NCI-H2196 (cell line): ENCODE measurements at regions not wholly inside any gene's neighbourhood (a gene's known extent, or its start where the extent isn't known, plus 50 kb on each side); places are given as distances from the start of the nearest gene placed in this dataset.
"Not testable (repeated sequence)": the region's sequence is repeated elsewhere in the genome, so short reads cannot be mapped to it uniquely, and the experiment has no call there.

Experiments
- DNase-seq: peaks from one replicate; lab custom pipeline; 2025; ENCODE audit not compliant: unreplicated experiment; lab: John Stamatoyannopoulos, UW

DNA sequence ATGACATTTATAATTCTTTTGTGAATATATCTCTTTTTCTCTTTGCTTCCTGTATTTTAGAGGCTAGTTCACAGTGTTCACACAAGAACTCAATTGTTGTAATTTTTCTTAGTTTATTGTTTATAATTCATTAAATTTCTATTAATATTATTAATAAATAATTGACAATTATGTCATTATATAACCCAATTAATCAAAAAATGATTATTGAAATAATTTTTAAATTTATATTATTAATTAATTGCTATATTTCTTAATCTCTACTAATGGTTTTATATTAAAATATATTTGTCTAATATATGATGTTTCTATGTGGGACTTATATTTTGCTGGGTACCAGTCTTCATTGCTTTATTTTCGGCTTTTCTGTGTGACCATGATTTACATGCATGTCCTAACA, 618.4 kb downstream of the CDH9 start:
- DNase-seq = no peak

GRCh38 chr5:26416911-26417310, 621.5 kb downstream of the CDH9 start:
- DNase-seq = no peak

DNA sequence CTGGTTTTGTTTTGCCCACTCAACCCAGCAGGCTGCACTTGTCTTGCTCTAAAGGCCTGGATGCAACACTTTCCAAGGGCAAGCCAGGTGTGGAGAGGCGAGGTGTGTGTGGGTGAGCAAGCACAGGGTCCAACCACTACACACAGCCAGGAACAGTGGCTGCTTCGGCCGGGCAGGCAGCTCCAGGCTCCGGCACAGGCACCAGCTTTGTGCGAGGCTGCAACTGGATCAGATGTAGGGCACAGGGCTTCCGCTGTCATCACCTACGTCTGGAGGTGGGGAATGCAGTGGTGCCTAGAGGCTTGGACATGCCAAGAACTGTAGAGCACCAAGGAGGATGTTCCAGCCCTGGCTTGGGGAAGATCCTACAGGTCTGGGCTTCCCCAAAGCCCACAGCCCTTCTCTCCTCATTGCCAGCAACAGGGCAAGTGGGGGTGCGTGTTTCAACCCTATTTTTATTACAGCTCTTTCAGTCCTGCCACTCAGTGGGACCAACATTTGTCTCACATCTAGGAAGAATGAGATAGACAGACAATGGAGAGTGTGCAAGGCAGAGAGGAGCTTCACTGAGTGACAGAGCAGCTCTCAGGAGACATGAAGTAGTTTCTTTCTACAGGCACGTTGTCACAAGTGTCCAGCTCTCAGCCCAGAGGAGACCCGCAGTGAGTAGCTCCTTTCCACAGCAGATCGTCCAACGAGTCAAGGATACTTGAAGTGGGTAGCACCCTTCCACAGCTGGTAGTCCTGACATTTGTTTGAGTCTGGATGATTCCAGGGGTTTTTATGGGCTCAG, 622.2 kb downstream of the CDH9 start:
- no peak for DNase-seq

DNA sequence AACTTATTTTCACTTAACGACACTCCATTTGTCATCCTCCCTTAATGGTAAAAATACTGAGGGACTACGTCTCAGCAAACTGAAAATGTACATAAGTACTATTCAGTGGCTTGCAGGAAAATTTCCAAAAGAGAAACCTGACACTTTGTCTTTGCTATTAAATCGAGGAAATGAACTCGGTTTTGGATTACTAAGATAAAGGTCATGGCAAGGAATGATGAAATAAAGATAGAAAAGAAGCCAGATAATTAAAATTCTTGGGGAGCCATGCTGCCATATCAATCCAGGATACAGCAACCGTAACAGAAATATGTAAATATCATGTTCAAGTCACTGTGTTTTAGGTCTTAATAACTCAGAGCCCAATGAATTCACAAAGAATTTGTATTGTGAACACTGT, 647.8 kb downstream of the CDH9 start:
- DNase-seq = no peak

DNA sequence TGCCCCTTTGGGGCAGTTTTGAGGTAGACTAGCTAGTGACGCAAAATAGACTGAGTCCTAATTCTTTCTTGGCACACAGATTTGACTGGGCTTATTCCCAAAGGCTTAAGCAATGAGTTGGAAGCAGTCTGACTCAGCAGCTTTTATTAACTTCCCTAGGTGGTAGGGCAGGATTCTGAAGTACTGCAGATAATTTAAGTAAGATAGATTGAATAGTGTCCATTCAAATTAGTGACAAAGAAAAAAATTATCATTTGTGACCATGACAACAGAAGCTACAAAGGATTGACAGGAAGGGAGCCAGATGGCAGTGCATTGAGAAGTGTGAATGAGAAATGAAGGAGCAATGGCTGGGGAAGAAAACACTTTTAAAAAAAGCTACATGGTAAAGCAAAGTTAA, 649.4 kb downstream of the CDH9 start:
- peak; percentile 24 for DNase-seq

GRCh38 chr5:26386532-26386931, 651.9 kb downstream of the CDH9 start:
- no peak for DNase-seq

GRCh38 chr5:26364624-26365023, 673.8 kb downstream of the CDH9 start:
- not testable (repeated sequence) for DNase-seq

DNA sequence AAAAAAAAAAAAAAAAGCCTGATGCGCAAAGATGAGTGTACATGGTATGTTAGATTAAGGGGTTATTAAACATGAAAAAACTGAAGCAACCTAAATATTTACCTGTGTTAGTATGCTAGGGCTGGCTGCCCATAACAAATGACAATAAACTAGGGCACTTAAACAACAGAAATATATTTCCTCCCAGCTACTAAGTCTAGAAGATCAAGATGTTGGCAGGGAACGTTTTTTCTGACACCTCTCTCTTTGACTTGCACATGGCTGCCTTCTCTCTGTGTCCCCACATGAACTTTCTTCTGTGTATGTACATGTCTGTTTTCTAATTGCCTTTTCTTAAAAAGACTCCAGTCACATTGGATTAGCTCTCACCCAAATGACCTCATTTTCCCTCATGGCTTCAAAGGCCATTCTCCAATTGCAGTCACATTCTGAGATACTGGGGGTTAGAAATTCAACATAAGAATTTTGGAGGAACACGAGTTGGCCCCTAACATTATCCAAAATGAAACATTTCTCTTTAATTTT, 694.5 kb downstream of the CDH9 start:
- DNase-seq = no peak

DNA sequence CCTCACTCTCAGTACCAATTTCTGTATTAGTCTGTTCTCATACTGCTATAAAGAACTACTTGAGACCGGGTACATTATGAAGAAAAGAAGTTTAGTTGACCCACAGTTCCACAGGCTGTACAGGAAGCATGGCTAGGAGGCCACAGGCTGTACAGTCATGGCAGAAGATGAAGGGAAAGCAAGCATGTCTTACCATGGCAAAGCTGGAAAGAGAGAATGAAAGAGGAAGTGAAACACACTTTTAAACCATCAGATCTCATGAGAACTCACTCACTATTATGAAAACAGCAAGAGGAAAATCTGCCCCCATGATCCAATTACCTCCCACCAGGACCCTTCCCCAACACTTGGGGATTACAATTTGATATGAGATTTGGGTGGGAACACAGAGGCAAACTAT, 698.8 kb downstream of the CDH9 start:
- DNase-seq = no peak

DNA sequence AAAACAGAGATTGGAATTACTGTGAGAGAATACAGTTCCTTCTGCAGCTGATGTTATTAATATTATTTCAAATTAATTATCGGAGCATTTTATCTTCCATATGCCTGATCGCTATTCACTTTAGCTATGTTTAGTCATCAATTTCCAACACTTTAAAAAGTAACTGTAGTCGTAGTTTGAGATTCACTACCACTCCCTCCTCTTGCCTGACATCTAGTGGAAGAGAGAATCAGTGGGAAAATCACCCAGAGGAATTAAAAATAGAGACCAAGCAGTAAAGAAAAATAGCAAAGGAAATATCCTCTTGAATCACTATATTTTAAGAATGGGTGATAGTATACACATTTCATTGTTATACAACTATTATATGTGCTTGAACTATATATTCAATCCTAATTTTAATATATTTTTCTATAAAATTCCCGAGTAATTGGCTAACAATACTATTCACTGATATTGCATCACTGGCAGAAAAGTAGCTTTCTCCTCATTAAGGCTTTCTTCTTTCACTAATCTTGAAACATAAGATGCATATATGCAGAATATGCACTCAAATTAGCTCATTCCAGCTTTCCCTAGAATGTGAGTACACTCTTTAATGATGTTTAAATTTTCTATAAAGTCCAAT, 708.7 kb downstream of the CDH9 start:
- no peak for DNase-seq

GRCh38 chr5:26326153-26326759, 712.1 kb downstream of the CDH9 start:
- no peak for DNase-seq

DNA sequence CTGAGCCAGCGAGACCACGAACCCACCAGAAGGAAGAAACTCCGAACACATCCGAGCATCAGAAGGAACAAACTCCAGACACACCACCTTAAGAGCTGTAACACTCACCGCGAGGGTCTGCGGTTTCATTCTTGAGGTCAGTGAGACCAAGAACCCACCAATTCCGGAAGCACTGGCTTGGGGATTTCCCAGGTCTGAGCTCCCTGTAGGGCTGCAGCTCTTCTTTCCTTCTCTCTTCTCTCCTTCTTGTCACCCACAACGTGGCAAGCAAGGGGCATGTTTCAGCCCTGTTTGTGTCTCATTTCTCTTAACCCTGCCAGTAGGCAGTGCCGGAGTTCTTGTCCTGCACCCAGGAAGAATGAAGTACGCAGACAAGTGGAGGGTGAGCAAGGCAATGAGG, 713.0 kb downstream of the CDH9 start:
- DNase-seq = not testable (repeated sequence)

DNA sequence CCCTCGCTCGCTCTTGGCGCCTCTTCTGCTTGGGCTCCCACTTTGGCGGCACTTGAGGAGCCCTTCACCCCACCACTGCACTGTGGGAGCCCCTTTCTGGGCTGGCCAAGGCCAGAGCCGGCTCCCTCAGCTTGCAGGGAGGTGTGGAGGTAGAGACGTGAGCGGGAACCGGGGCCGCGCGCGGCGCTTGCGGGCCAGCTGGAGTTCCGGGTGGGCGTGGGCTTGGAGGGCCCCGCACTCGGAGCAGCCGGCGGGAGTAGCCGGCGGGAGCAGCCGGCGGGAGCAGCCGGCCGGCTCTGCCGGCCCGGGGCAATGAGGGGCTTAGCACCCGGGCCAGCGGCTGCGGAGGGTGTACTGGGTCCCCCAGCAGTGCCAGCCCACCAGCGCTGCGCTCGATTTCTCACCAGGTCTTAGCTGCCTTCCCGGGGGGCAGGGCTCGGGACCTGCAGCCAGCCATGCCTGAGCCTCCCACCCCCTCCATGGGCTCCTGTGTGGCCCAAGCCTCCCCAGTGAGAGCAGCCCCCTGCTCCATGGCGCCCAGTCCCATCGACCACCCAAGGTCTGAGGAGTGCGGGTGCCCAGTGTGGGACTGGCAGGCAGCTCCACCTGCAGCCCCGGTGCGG, 714.0 kb downstream of the CDH9 start:
- DNase-seq = not testable (repeated sequence)

DNA sequence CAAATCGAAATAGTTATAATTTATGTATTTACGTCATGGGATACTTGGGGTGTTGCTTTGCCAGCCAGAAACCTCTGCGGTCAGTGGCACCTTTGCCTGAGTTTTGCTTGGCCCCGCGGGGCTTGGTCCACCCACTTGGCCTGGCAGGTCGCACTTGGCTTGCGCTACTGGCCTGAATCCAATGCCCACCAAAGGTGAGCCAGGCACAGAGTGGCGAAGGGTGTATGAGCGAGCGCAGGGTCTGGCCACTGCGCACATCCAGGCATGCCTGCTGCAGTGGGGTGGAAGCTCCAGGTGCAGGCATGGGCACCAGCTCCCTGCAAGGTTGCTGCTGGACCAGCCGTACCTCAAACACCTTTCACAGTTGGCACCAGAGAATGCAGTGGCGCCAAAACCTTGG, 714.6 kb downstream of the CDH9 start:
- no peak for DNase-seq

DNA sequence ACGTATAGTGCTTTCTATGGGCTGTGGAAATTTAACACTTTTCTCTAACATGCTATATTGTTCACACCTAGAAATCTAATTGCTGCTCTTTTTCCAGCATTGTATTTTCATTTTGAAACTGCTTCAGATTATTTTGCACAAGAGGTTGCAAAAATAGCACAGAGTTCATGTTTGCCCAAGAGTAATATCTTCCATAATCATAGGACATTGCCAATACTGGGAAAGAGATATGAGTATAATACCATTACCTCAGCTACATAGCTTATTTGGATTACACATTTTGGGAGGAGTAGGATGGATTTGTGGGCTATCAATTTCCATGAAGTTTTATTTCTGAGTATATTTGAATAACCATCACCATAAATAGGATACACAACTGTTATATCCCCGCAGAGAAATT, 717.1 kb downstream of the CDH9 start:
- DNase-seq = no peak

DNA sequence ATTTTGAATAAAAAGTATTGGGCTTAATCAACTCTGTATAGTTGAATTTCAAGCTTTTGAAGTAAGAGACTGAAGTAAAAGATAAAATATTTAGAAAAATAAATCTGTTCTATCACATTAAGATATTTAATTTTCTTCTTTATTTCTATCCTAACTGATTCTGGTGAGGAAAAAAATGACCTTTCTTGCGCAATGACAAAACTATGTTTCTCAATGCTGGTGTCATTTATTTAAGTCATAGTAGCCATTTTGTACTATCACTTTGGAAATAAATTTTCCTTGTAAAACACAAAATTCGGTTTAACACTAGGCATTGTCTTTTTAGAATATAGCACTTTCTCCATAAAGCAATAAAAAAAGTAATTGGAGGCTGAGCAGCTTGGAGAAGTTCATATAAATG, 728.0 kb downstream of the CDH9 start:
- DNase-seq = no peak

- no peak for DNase-seq
Observed at GRCh38 chr5:26295541-26295940, 742.8 kb downstream of the CDH9 start.

- no peak for DNase-seq
Observed at GRCh38 chr5:26282190-26282589, 756.2 kb downstream of the CDH9 start.

- no peak for DNase-seq
Observed at GRCh38 chr5:26278078-26278477, 760.3 kb downstream of the CDH9 start.

- DNase-seq = peak; percentile 7
Observed at GRCh38 chr5:26259081-26259480, 779.3 kb downstream of the CDH9 start.

- DNase-seq = no peak
Observed at GRCh38 chr5:26245321-26245720, 793.1 kb downstream of the CDH9 start.

DNA sequence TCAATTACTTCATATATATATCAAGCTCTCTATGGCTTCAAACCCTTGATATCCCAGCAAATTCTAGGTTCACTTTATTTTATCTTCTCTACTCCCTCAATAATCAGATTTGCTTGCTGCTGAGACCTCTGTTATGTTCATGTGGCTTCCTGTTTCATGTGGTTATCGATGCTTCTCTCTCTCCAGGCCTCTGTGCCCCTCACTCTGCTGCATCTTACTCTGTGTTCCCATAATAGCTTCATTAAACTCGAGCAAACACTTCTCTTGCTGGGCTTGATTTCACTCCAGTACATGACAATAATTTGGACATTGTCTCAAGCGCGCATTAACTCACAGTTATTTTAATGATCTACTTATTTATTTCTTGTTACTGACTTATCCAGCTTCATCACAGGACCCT, 798.8 kb downstream of the CDH9 start:
- no peak for DNase-seq
